Neural cell (in vitro differentiated cells): ENCODE measurements at regions not wholly inside any gene's neighbourhood (a gene's known extent, or its start where the extent isn't known, plus 50 kb on each side); places are given as distances from the start of the nearest gene placed in this dataset.

ENCODE experiments used
- H2AFZ ChIP-seq: fragments of 200-600, 300-800 bp; sonication (generic), shearing (Covaris generic); 2 replicates; pipeline ENCODE4 v1.6.0; 2014; ENCODE audit warnings: low read depth, mild to moderate bottlenecking, antibody characterized with exemption, low read length, moderate library complexity
- H3F3A ChIP-seq: fragments of 200-600 bp; shearing (Covaris generic); 2 replicates; pipeline ENCODE4 v1.6.1; 2016; ENCODE audit warnings: mild to moderate bottlenecking, moderate library complexity, mixed read lengths, antibody characterized with exemption, low read length; ENCODE audit not compliant: insufficient read depth, poor library complexity, severe bottlenecking
- H3K27ac ChIP-seq: fragments of 200-600, 300-800 bp; sonication (generic), shearing (Covaris generic); 2 replicates; pipeline ENCODE4 v1.5.1; 2014; ENCODE audit warnings: mild to moderate bottlenecking, low read length, moderate library complexity
- H3K27me3 ChIP-seq: fragments of 300-800, 200-600 bp; sonication (generic), shearing (Covaris generic); 2 replicates; pipeline ENCODE4 v1.6.0; 2014; ENCODE audit warnings: mild to moderate bottlenecking, low read depth, low read length, moderate library complexity; ENCODE audit not compliant: insufficient read depth
- H3K36me3 ChIP-seq: fragments of 300-800, 200-600 bp; sonication (generic), shearing (Covaris generic); 2 replicates; pipeline ENCODE4 v1.5.1; 2014; ENCODE audit warnings: mild to moderate bottlenecking, antibody characterized with exemption, low read length, moderate library complexity; ENCODE audit not compliant: insufficient read depth
- H3K4me2 ChIP-seq: fragments of 300-800, 200-600 bp; sonication (generic), shearing (Covaris generic); 2 replicates; pipeline ENCODE4 v1.6.0; 2014; ENCODE audit warnings: mild to moderate bottlenecking, low read length
- H3K4me3 ChIP-seq: fragments of 300-800, 200-600 bp; sonication (generic), shearing (Covaris generic); 2 replicates; pipeline ENCODE4 v1.5.1; 2014; ENCODE audit warnings: mild to moderate bottlenecking, low read length, moderate library complexity
- H3K79me2 ChIP-seq: fragments of 200-600 bp; shearing (Covaris generic); replicated peaks from 2 replicates; pipeline ENCODE4 v1.6.0; 2014; ENCODE audit warnings: mild to moderate bottlenecking, low read length, moderate library complexity; ENCODE audit not compliant: insufficient read depth
- H3K9ac ChIP-seq: fragments of 300-800, 200-600 bp; sonication (generic), shearing (Covaris generic); 2 replicates; pipeline ENCODE4 v1.6.1; 2016; ENCODE audit warnings: mild to moderate bottlenecking, low read length, mixed read lengths
- H3K9me2 ChIP-seq: fragments of 200-600 bp; shearing (Covaris generic); 2 replicates; pipeline ENCODE4 v1.6.1; 2016; ENCODE audit warnings: mild to moderate bottlenecking, low read length, mixed read lengths; ENCODE audit not compliant: insufficient read depth
- H3K9me3 ChIP-seq: fragments of 200-600, 300-800 bp; sonication (generic), shearing (Covaris generic); 2 replicates; pipeline ENCODE4 v1.6.1; 2016; ENCODE audit warnings: mild to moderate bottlenecking, mixed run types, low read length, moderate library complexity, mixed read lengths
- H4K20me1 ChIP-seq: fragments of 200-600 bp; shearing (Covaris generic); 2 replicates; pipeline ENCODE4 v1.6.1; 2016; ENCODE audit warnings: mild to moderate bottlenecking, mixed run types; ENCODE audit not compliant: insufficient read depth
- CTCF ChIP-seq: fragments of 450-650 bp; IDR thresholded peaks from 2 replicates; pipeline ENCODE4 v1.5.1; 2014; ENCODE audit warnings: antibody characterized with exemption, mild to moderate bottlenecking, moderate library complexity; ENCODE audit not compliant: poor library complexity, severe bottlenecking
- EP300 ChIP-seq: fragments of 450-650 bp; conservative IDR thresholded peaks from 2 replicates; pipeline ENCODE4 v1.6.1; 2014; ENCODE audit warnings: antibody characterized with exemption, mild to moderate bottlenecking, moderate library complexity; ENCODE audit not compliant: poor library complexity, severe bottlenecking
- EZH2 ChIP-seq: fragments of 200-600, 300-800 bp; shearing (Covaris generic), sonication (generic); IDR thresholded peaks from 2 replicates; pipeline ENCODE4 v1.6.1; 2014; ENCODE audit warnings: antibody characterized with exemption, low read length, borderline replicate concordance, mild to moderate bottlenecking; ENCODE audit not compliant: insufficient read depth, poor library complexity, severe bottlenecking
- MXI1 ChIP-seq: fragments of 450-650 bp; conservative IDR thresholded peaks from 2 replicates; pipeline ENCODE4 v1.6.1; 2014; ENCODE audit warnings: antibody characterized with exemption, mild to moderate bottlenecking; ENCODE audit not compliant: poor library complexity, severe bottlenecking
- POLR2AphosphoS5 ChIP-seq: IDR thresholded peaks from 2 replicates; pipeline ENCODE4 v1.6.1; 2012
- RAD21 ChIP-seq: fragments of 450-650 bp; conservative IDR thresholded peaks from 2 replicates; pipeline ENCODE4 v1.6.1; 2014; ENCODE audit warnings: antibody characterized with exemption, mild to moderate bottlenecking, moderate library complexity
- REST ChIP-seq: IDR thresholded peaks from 2 replicates; pipeline ENCODE4 v1.6.1; 2012; ENCODE audit warnings: borderline replicate concordance
- SMC3 ChIP-seq: fragments of 450-650 bp; conservative IDR thresholded peaks from 2 replicates; pipeline ENCODE4 v1.6.1; 2014; ENCODE audit warnings: antibody characterized with exemption, mild to moderate bottlenecking, moderate library complexity; ENCODE audit not compliant: poor library complexity
- TAF1 ChIP-seq: IDR thresholded peaks from 2 replicates; pipeline ENCODE4 v1.6.1; 2012; ENCODE audit warnings: low read depth

- Histone ChIP-seq H3K27me3 (no peaks in the 10 kb centered on the region), H3K4me3 (no peak overlapping the region), H3K36me3 (no peaks in the 10 kb centered on the region), H2AFZ (no peak overlapping the region), H4K20me1 (no peaks in the 10 kb centered on the region), H3K9me3 (no peaks in the 10 kb centered on the region), H3F3A (no peaks in the 10 kb centered on the region), H3K27ac (no peak overlapping the region), H3K9ac (no peak overlapping the region), H3K9me2 (no peaks in the 10 kb centered on the region), H3K79me2 (no peaks in the 10 kb centered on the region), H3K4me2 (no peak overlapping the region)
- TF ChIP-seq POLR2AphosphoS5 (no peak), EP300 (no peak), EZH2 (no peak), SMC3 (no peak), CTCF (no peak), RAD21 (no peak), MXI1 (no peak), REST (no peak), TAF1 (no peak)
Observed at GRCh38 chr13:53285896-53286430, 257.4 kb downstream of the OLFM4 start.

- Histone ChIP-seq H3K9ac (no peak overlapping the region), H2AFZ (no peak overlapping the region), H3K4me3 (no peak overlapping the region), H3K9me3 (no peaks in the 10 kb centered on the region), H3F3A (no peaks in the 10 kb centered on the region), H4K20me1 (no peaks in the 10 kb centered on the region), H3K4me2 (no peak overlapping the region), H3K27me3 (no peaks in the 10 kb centered on the region), H3K36me3 (no peaks in the 10 kb centered on the region), H3K79me2 (no peaks in the 10 kb centered on the region), H3K27ac (no peak overlapping the region), H3K9me2 (no peaks in the 10 kb centered on the region)
- TF ChIP-seq EP300: no peak
- TF ChIP-seq EZH2: no peak
- TF ChIP-seq RAD21: no peak
- TF ChIP-seq CTCF: no peak
- TF ChIP-seq MXI1: no peak
- TF ChIP-seq TAF1: no peak
- no peak for TF ChIP-seq POLR2AphosphoS5
- TF ChIP-seq SMC3: no peak
- TF ChIP-seq REST: no peak
Observed at GRCh38 chr13:53298396-53298795, 269.8 kb downstream of the OLFM4 start.
